ENCODE measurements at regions not wholly inside any gene's neighbourhood (a gene's known extent, or its start where the extent isn't known, plus 50 kb on each side); places are given as distances from the start of the nearest gene placed in this dataset.
"Not testable (repeated sequence)": the region's sequence is repeated elsewhere in the genome, so short reads cannot be mapped to it uniquely, and the experiment has no call there.

DNA sequence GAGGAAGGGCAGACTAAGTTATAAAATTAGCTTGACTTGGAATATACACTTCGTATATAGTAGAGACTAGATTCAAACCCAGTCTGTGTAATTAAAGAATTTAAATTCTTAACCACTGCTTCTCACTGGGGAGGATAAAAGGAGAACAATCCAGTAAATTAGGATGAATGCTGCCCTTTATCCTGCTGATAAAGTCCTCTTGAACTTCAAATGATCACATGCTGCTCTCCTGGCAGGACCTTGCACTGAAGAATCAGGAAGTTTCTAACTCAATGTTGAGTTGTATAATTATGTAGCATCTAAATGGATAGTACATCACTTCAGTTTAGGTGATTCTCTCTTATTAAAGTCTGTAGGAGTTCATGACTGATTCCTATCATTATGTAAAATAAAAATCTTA, 1179.7 kb downstream of the DSC3 start:
- 53% methylated on average over 1 of the region's 1 CpG for WGBS
- H3K9me3 ChIP-seq: no peaks in the 10 kb centered on the region
- no peaks in the 10 kb centered on the region for H3K36me3 ChIP-seq
- TF ChIP-seq POLR2A (IDR thresholded peaks at IDR 0.05) (no peak), EP300 (IDR thresholded peaks at IDR 0.05) (no peak), POLR2AphosphoS5 (IDR thresholded peaks at IDR 0.05) (no peak), CTCF (IDR thresholded peaks at IDR 0.05) (no peak)
- H3K4me3 ChIP-seq: no peak overlapping the region
- H3K4me1 ChIP-seq: no peaks in the 10 kb centered on the region
- no peak overlapping the region for H3K27ac ChIP-seq
- no peaks in the 10 kb centered on the region for H3K27me3 ChIP-seq
- DNase-seq (ENCODE audit: low spot score in 2 of 2): no peak

GRCh38 chr18:29855637-29856036, 1186.9 kb downstream of the DSC3 start:
- WGBS: 59% methylated on average over 1 of the region's 1 CpG
- Histone ChIP-seq H3K27ac (no peak overlapping the region), H3K9me3 (no peaks in the 10 kb centered on the region), H3K4me3 (no peak overlapping the region), H3K27me3 (no peaks in the 10 kb centered on the region), H3K36me3 (no peaks in the 10 kb centered on the region), H3K4me1 (no peaks in the 10 kb centered on the region)
- DNase-seq (ENCODE audit: low spot score in 2 of 2): no peak
- TF ChIP-seq POLR2AphosphoS5 (IDR thresholded peaks at IDR 0.05) (no peak), EP300 (IDR thresholded peaks at IDR 0.05) (no peak), POLR2A (IDR thresholded peaks at IDR 0.05) (no peak), CTCF (IDR thresholded peaks at IDR 0.05) (no peak)

GRCh38 chr18:29853126-29853525, 1189.4 kb downstream of the DSC3 start:
- no peak overlapping the region for H3K4me3 ChIP-seq
- no peaks in the 10 kb centered on the region for H3K4me1 ChIP-seq
- H3K27me3 ChIP-seq: no peaks in the 10 kb centered on the region
- TF ChIP-seq POLR2AphosphoS5 (IDR thresholded peaks at IDR 0.05): no peak
- no peak for TF ChIP-seq CTCF (IDR thresholded peaks at IDR 0.05)
- TF ChIP-seq EP300 (IDR thresholded peaks at IDR 0.05): no peak
- no peak for TF ChIP-seq POLR2A (IDR thresholded peaks at IDR 0.05)
- H3K36me3 ChIP-seq: no peaks in the 10 kb centered on the region
- H3K27ac ChIP-seq: no peak overlapping the region
- H3K9me3 ChIP-seq: no peaks in the 10 kb centered on the region
- DNase-seq (ENCODE audit: low spot score in 2 of 2): no peak

GRCh38 chr18:29849144-29849543, 1193.4 kb downstream of the DSC3 start:
- H3K27ac ChIP-seq: no peak overlapping the region
- H3K4me1 ChIP-seq: no peaks in the 10 kb centered on the region
- H3K36me3 ChIP-seq: no peaks in the 10 kb centered on the region
- H3K9me3 ChIP-seq: no peaks in the 10 kb centered on the region
- WGBS: 71% methylated on average over 1 of the region's 1 CpG
- TF ChIP-seq EP300 (IDR thresholded peaks at IDR 0.05) (no peak), POLR2AphosphoS5 (IDR thresholded peaks at IDR 0.05) (no peak)
- no peak overlapping the region for H3K4me3 ChIP-seq
- no peaks in the 10 kb centered on the region for H3K27me3 ChIP-seq
- no peak for DNase-seq (ENCODE audit: low spot score in 2 of 2)

- H3K27me3 ChIP-seq: no peaks in the 10 kb centered on the region
- WGBS: 31% methylated on average over 3 of the region's 3 CpGs
- H3K4me3 ChIP-seq: no peak overlapping the region
- no peaks in the 10 kb centered on the region for H3K4me1 ChIP-seq
- no peaks in the 10 kb centered on the region for H3K36me3 ChIP-seq
- no peak for TF ChIP-seq POLR2A (IDR thresholded peaks at IDR 0.05)
- TF ChIP-seq EP300 (IDR thresholded peaks at IDR 0.05): no peak
- no peak for DNase-seq (ENCODE audit: low spot score in 2 of 2)
- no peak overlapping the region for H3K27ac ChIP-seq
- H3K9me3 ChIP-seq: no peaks in the 10 kb centered on the region
These were observed 1200.9 kb downstream of the DSC3 start for GRCh38 chr18:29841631-29842030.

DNA sequence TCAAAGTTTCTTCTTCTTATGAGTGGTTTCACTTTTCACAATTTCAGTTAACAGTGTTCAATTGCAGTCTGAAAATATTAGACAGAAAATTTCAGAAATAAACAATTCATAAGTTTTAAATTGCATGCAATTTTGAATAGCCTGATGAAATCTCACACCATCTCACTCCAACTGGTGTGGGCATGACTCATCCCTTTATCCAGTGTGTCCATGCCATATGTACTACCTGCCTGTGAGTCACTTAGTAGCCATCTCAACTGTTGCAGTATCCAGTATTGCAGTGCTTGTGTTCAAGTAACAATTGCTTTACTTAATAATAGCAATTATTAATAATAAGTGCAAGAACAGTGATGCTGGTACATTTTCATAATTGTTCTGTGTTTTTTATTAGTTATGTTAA, 1202.5 kb downstream of the DSC3 start:
- Histone ChIP-seq H3K9me3 (no peaks in the 10 kb centered on the region), H3K4me1 (no peaks in the 10 kb centered on the region), H3K27me3 (no peaks in the 10 kb centered on the region), H3K4me3 (no peak overlapping the region), H3K36me3 (no peaks in the 10 kb centered on the region), H3K27ac (no peak overlapping the region)
- DNase-seq (ENCODE audit: low spot score in 2 of 2): no peak
- TF ChIP-seq POLR2A (IDR thresholded peaks at IDR 0.05) (no peak), EP300 (IDR thresholded peaks at IDR 0.05) (no peak), POLR2AphosphoS5 (IDR thresholded peaks at IDR 0.05) (no peak), CTCF (IDR thresholded peaks at IDR 0.05) (no peak)

- H3K27me3 ChIP-seq; H3K36me3 ChIP-seq; DNase-seq (ENCODE audit: low spot score in 2 of 2); H3K4me1 ChIP-seq; H3K4me3 ChIP-seq; H3K27ac ChIP-seq; H3K9me3 ChIP-seq: not testable (repeated sequence)
- WGBS: 94% methylated on average over 12 of the region's 12 CpGs
These were observed 1203.6 kb downstream of the DSC3 start for GRCh38 chr18:29838961-29839360.
